KMS-11 (cell line): ENCODE measurements at regions not wholly inside any gene's neighbourhood (a gene's known extent, or its start where the extent isn't known, plus 50 kb on each side); places are given as distances from the start of the nearest gene placed in this dataset.
"Not testable (repeated sequence)": the region's sequence is repeated elsewhere in the genome, so short reads cannot be mapped to it uniquely, and the experiment has no call there.

Source experiments
- H2AFZ ChIP-seq: fragments of 200-600 bp; sonication (generic); 2 replicates; pipeline ENCODE4 v1.6.1; 2016; ENCODE audit warnings: antibody characterized with exemption, mixed run types, low read depth
- H3K27ac ChIP-seq: fragments of 200-600 bp; sonication (generic); 2 replicates; pipeline ENCODE4 v1.6.1; 2016; ENCODE audit warnings: mild to moderate bottlenecking, mixed run types
- H3K27me3 ChIP-seq: fragments of 200-600 bp; sonication (generic); 2 replicates; pipeline ENCODE4 v1.6.1; 2017; ENCODE audit warnings: mild to moderate bottlenecking, low read depth, mixed run types, moderate library complexity; ENCODE audit not compliant: insufficient read depth
- H3K36me3 ChIP-seq: fragments of 200-600 bp; sonication (generic); 2 replicates; pipeline ENCODE4 v1.6.1; 2017; ENCODE audit warnings: mild to moderate bottlenecking, mixed run types; ENCODE audit not compliant: insufficient read depth
- H3K4me1 ChIP-seq: fragments of 200-600 bp; sonication (generic); 2 replicates; pipeline ENCODE4 v1.6.1; 2016; ENCODE audit warnings: mild to moderate bottlenecking, low read depth, mixed run types; ENCODE audit not compliant: poor library complexity, severe bottlenecking
- H3K4me2 ChIP-seq: fragments of 200-600 bp; sonication (generic); 2 replicates; pipeline ENCODE4 v1.7.0; 2016; ENCODE audit warnings: mild to moderate bottlenecking, mixed run types
- H3K4me3 ChIP-seq: fragments of 200-600 bp; sonication (generic); IDR thresholded peaks from 2 replicates; pipeline ENCODE4 v1.6.1; 2017; ENCODE audit warnings: low read depth, low read length, mixed read lengths; ENCODE audit not compliant: insufficient read depth
- H3K79me2 ChIP-seq: fragments of 200-600 bp; sonication (generic); 2 replicates; pipeline ENCODE4 v1.6.1; 2016; ENCODE audit warnings: low read depth, mixed run types; ENCODE audit not compliant: insufficient read depth
- H3K9ac ChIP-seq: fragments of 200-600 bp; sonication (generic); 2 replicates; pipeline ENCODE4 v1.6.1; 2016; ENCODE audit warnings: mild to moderate bottlenecking, mixed run types
- H4K20me1 ChIP-seq: fragments of 200-600 bp; sonication (generic); 2 replicates; pipeline ENCODE4 v1.6.1; 2016; ENCODE audit warnings: mild to moderate bottlenecking, mixed run types; ENCODE audit not compliant: insufficient read depth
- TF ChIP-seq, protein P1 (sequence below): fragments of 200-600 bp; sonication (generic); conservative IDR thresholded peaks from 2 replicates; pipeline ENCODE4 v1.6.1; 2017; ENCODE audit warnings: low read depth, mild to moderate bottlenecking, antibody characterized with exemption, low read length, moderate library complexity, mixed read lengths

DNA sequence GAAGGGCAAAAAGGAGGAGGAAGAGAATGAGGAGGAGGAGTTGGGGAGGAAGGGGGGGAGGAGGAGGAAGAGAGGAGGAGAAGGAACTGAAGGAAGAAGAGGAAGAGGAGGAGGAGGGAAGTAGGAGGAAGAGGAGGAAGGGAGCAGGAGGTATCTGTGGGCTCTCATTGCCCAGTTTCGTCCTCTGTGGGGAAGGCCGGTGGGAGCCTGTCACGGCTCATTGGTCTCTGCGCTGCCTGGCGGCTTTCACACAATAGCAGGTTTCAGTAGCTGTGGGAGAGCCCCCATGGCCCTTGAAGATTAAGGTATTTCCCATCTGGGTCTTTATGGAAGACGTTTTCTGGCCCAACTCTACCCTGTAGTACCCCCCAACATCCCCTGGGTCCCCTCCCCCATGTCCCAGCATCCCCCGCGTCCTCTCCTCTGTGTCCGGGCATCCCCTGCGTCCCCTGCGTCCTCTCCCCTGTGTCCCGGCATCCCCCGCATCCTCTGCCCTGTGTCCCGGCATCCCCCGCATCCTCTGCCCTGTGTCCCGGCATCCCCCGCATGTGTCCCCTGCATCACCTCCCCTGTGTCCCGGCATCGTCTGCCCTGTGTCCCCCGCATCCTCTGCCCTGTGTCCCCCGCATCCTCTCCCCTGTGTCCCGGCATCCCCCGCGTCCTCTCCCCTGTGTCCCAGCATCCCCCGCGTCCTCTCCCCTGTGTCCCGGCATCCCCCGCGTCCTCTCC is 278.2 kb upstream of the SFSWAP start:
- Histone ChIP-seq H3K9ac (no peak overlapping the region), H4K20me1 (no peaks in the 10 kb centered on the region), H3K79me2 (no peaks in the 10 kb centered on the region), H3K4me3 (no peak overlapping the region), H3K27ac (no peak overlapping the region), H3K4me1 (no peaks in the 10 kb centered on the region), H3K4me2 (no peak overlapping the region), H3K36me3 (no peaks in the 10 kb centered on the region), H2AFZ (no peak overlapping the region), H3K27me3 (no peaks in the 10 kb centered on the region)
- TF ChIP-seq, protein P1, sequence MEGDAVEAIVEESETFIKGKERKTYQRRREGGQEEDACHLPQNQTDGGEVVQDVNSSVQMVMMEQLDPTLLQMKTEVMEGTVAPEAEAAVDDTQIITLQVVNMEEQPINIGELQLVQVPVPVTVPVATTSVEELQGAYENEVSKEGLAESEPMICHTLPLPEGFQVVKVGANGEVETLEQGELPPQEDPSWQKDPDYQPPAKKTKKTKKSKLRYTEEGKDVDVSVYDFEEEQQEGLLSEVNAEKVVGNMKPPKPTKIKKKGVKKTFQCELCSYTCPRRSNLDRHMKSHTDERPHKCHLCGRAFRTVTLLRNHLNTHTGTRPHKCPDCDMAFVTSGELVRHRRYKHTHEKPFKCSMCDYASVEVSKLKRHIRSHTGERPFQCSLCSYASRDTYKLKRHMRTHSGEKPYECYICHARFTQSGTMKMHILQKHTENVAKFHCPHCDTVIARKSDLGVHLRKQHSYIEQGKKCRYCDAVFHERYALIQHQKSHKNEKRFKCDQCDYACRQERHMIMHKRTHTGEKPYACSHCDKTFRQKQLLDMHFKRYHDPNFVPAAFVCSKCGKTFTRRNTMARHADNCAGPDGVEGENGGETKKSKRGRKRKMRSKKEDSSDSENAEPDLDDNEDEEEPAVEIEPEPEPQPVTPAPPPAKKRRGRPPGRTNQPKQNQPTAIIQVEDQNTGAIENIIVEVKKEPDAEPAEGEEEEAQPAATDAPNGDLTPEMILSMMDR = no peak

DNA sequence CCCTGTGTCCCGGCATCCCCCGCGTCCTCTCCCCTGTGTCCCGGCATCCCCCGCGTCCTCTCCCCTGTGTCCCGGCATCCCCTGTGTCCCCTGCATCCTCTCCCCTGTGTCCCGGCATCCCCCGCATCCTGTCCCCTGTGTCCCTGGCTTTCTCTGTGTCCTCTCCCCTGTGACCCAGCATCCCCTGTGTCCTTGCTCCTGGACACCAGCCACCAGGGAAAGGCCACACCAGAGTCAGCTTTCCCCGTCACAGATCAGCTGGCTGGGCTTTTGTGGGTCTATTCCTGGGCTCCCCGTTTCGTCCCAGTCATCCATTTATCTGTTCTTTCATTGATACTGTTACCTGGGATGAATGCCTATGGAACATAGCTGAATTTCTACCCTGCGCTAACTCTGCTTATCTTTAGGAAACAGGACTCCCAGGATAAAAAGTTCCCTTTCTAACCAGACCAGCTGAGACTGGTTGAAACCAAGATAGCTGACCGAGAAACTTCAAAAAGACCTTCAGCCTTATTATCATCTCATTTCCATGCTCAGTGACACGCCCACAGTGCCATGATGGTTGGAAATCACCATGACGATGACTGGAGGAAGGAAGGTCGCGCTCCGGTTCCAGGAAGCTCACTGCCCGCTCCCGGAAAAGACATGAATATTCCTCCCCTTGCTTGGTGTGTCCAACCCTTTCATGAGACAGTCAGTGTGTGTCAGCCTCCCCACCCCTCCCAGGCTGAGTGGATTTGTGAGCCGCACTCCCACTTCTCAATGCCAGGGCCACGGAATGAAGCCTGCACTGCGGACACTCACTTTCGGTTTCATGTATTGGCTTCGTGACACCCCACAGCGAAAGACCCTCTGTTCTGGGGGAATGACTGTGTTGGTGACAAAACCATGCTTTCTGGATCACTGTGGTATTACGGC is 276.4 kb upstream of the SFSWAP start:
- no peaks in the 10 kb centered on the region for H4K20me1 ChIP-seq
- no peak overlapping the region for H2AFZ ChIP-seq
- no peaks in the 10 kb centered on the region for H3K36me3 ChIP-seq
- H3K4me2 ChIP-seq = no peak overlapping the region
- TF ChIP-seq, protein P1 = no peak
- no peak overlapping the region for H3K4me3 ChIP-seq
- no peak overlapping the region for H3K9ac ChIP-seq
- H3K79me2 ChIP-seq = no peaks in the 10 kb centered on the region
- H3K27me3 ChIP-seq = no peaks in the 10 kb centered on the region
- no peak overlapping the region for H3K27ac ChIP-seq
- H3K4me1 ChIP-seq = no peaks in the 10 kb centered on the region

DNA sequence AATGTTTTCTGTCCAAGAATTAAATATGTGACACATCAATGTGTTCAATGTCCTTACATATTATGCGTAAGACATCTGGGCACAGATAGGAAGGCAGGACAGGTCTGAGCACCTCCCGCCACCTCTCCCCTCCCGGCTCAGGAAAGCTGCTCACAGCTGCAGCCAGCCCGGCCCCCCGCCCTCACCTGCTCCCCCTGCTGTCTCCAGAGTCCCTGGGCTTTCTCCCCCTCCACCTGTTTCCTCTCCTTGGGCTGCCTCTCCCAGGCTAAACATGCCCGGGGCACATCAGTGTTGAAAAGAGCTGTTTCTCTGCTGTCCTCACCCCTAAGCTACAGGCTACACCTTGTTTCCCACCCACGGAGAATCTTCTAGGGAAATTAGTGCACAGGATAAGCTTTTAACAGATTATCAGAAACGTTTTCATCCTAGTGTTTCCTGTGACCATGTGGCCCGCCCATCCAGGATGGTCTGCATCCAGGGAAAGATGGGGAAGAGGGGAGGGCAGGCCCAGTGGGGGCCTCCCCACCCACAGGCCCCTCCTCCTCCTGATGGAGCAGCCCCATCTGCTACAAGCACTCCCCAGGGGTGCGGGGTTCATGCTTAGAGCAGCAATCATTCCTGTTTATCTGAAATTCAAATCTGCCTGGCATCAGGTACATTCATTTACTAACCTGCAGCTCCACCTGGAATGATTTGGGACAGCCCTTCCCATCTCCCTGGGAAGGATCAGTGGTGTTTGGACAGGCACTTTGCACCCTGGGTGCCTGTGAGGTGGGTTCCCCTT is 273.8 kb upstream of the SFSWAP start:
- Histone ChIP-seq H3K4me2 (no peak overlapping the region), H3K4me1 (no peaks in the 10 kb centered on the region), H4K20me1 (no peaks in the 10 kb centered on the region), H2AFZ (no peak overlapping the region), H3K4me3 (no peak overlapping the region), H3K79me2 (no peaks in the 10 kb centered on the region), H3K36me3 (no peaks in the 10 kb centered on the region), H3K27ac (no peak overlapping the region), H3K27me3 (no peaks in the 10 kb centered on the region), H3K9ac (no peak overlapping the region)
- TF ChIP-seq, protein P1 = no peak

DNA sequence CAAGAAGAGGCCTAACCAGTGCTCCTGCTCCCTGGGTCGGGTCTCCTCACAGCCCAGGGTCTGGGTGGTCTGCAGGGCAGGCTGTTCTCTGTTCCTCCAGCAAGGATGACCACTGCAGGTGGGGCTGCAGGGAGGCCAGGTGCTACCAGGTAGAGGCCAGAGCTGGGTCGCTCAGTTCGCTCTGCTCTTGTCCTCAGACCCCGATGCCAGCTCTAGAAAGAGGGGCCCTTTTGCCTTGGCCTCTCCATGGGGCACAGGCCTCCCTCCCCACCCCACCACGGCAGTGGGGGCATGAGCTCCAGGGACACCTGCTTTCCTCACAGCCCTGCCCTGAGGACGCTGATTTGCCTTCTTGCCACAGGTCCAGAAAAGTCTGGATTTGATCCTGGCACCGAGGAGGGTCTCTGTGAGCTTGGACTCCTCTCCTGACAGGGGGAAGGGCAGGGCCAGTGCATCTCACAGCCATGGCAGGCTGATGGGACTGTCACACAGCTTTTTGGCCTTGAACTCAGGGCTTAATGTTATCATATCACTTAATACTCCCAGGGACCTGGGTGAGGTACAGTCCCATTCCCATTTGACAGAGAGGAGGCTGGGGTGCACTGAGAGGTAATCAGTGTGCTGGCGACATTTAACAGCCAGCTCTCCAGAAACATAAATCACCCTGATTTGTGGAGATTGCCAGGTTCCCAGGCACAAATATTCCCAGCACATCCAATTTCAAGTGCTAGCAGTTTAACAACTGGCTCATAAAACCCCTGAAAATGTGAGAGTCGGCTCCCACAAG is 273.0 kb upstream of the SFSWAP start:
- TF ChIP-seq, protein P1 = no peak
- Histone ChIP-seq H3K27me3 (no peaks in the 10 kb centered on the region), H3K4me3 (no peak overlapping the region), H4K20me1 (no peaks in the 10 kb centered on the region), H3K27ac (no peak overlapping the region), H3K9ac (no peak overlapping the region), H3K4me2 (no peak overlapping the region), H2AFZ (no peak overlapping the region), H3K4me1 (no peaks in the 10 kb centered on the region), H3K36me3 (no peaks in the 10 kb centered on the region), H3K79me2 (no peaks in the 10 kb centered on the region)

DNA sequence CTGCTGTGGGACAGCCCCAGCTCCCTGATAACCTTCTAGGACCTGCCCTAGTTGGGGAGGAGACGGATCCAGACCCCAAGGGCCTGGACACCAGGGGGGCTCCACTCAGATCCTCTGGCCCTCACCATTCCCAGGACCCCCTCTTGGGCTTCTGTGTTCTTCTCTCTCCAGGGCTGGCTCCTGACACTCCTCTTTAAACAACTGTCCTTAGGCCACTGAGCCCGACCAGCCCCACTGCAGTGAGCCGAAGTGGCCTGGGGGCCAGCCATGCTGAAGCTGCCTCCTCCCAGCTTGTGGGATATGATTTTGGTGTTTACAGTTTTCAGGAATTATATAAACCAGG is 272.4 kb upstream of the SFSWAP start:
- not testable (repeated sequence) for H3K27ac ChIP-seq, H2AFZ ChIP-seq, H3K4me3 ChIP-seq, H4K20me1 ChIP-seq, H3K9ac ChIP-seq, H3K79me2 ChIP-seq, H3K4me2 ChIP-seq, H3K36me3 ChIP-seq, H3K4me1 ChIP-seq, H3K27me3 ChIP-seq
